Ishikawa (cell line): ENCODE measurements at regions not wholly inside any gene's neighbourhood (a gene's known extent, or its start where the extent isn't known, plus 50 kb on each side); places are given as distances from the start of the nearest gene placed in this dataset.

Source experiments
- CEBPB ChIP-seq: IDR thresholded peaks from 2 replicates; pipeline ENCODE4 v1.6.1; 2012
- CREB1 ChIP-seq: IDR thresholded peaks from 2 replicates; pipeline ENCODE4 v1.6.1; 2012; ENCODE audit warnings: low read depth
- EGR1 ChIP-seq: IDR thresholded peaks from 2 replicates; pipeline ENCODE4 v1.6.1; 2012
- EP300 ChIP-seq: IDR thresholded peaks from 2 replicates; pipeline ENCODE4 v1.6.1; 2012; ENCODE audit warnings: borderline replicate concordance
- FOXM1 ChIP-seq: IDR thresholded peaks from 2 replicates; pipeline ENCODE4 v1.6.1; 2012; ENCODE audit warnings: low read depth, borderline replicate concordance
- NFIC ChIP-seq: IDR thresholded peaks from 2 replicates; pipeline ENCODE4 v1.6.1; 2012
- RAD21 ChIP-seq: IDR thresholded peaks from 2 replicates; pipeline ENCODE4 v1.6.1; 2012; ENCODE audit warnings: low read depth
- TAF1 ChIP-seq: IDR thresholded peaks from 2 replicates; pipeline ENCODE4 v1.6.1; 2012; ENCODE audit warnings: low read depth, mild to moderate bottlenecking
- TCF12 ChIP-seq: IDR thresholded peaks from 2 replicates; pipeline ENCODE4 v1.6.1; 2012; ENCODE audit warnings: low read depth
- TEAD4 ChIP-seq: IDR thresholded peaks from 2 replicates; pipeline ENCODE4 v1.6.1; 2012
- YY1 ChIP-seq: IDR thresholded peaks from 2 replicates; pipeline ENCODE4 v1.6.1; 2012; ENCODE audit warnings: low read depth
- ZBTB7A ChIP-seq: IDR thresholded peaks from 2 replicates; pipeline ENCODE4 v1.6.1; 2012; ENCODE audit warnings: low read depth
- TF ChIP-seq, protein P1 (sequence below): IDR thresholded peaks from 2 replicates; pipeline ENCODE4 v1.6.1; 2012
- TF ChIP-seq, protein P2 (sequence below): IDR thresholded peaks from 2 replicates; pipeline ENCODE4 v1.6.1; 2012; ENCODE audit warnings: low read depth, mild to moderate bottlenecking
- TF ChIP-seq, protein P3 (sequence below): IDR thresholded peaks from 2 replicates; pipeline ENCODE4 v1.6.1; 2012

DNA sequence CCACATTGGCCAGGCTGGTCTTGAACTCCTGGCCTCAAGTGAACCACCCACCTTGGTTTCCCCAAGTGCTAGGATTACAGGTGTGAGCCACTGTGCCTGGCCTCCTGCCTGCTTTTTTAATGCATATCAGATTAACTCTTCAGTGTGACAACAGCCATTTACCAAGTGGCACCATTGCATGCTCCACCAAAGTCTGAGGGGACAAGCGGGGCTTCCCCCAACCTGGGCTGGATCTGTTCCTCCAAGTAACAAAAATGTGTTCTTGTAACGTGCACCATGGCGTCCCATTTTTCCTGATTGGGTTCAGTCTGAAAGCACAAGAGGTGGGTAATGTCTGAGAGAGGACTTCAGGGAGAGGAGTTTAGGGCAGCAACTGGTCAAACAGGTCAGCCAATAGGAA, 77.8 kb downstream of the TEX29 start:
- TF ChIP-seq TCF12 (no peak), CEBPB (no peak), EP300 (no peak), TEAD4 (no peak), ZBTB7A (no peak), NFIC (no peak), RAD21 (no peak), FOXM1 (no peak), TAF1 (no peak)
- TF ChIP-seq, protein P1, sequence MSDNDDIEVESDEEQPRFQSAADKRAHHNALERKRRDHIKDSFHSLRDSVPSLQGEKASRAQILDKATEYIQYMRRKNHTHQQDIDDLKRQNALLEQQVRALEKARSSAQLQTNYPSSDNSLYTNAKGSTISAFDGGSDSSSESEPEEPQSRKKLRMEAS: no peak
- TF ChIP-seq, protein P2, sequence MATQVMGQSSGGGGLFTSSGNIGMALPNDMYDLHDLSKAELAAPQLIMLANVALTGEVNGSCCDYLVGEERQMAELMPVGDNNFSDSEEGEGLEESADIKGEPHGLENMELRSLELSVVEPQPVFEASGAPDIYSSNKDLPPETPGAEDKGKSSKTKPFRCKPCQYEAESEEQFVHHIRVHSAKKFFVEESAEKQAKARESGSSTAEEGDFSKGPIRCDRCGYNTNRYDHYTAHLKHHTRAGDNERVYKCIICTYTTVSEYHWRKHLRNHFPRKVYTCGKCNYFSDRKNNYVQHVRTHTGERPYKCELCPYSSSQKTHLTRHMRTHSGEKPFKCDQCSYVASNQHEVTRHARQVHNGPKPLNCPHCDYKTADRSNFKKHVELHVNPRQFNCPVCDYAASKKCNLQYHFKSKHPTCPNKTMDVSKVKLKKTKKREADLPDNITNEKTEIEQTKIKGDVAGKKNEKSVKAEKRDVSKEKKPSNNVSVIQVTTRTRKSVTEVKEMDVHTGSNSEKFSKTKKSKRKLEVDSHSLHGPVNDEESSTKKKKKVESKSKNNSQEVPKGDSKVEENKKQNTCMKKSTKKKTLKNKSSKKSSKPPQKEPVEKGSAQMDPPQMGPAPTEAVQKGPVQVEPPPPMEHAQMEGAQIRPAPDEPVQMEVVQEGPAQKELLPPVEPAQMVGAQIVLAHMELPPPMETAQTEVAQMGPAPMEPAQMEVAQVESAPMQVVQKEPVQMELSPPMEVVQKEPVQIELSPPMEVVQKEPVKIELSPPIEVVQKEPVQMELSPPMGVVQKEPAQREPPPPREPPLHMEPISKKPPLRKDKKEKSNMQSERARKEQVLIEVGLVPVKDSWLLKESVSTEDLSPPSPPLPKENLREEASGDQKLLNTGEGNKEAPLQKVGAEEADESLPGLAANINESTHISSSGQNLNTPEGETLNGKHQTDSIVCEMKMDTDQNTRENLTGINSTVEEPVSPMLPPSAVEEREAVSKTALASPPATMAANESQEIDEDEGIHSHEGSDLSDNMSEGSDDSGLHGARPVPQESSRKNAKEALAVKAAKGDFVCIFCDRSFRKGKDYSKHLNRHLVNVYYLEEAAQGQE: no peak
- TF ChIP-seq, protein P3, sequence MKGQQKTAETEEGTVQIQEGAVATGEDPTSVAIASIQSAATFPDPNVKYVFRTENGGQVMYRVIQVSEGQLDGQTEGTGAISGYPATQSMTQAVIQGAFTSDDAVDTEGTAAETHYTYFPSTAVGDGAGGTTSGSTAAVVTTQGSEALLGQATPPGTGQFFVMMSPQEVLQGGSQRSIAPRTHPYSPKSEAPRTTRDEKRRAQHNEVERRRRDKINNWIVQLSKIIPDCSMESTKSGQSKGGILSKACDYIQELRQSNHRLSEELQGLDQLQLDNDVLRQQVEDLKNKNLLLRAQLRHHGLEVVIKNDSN: no peak

DNA sequence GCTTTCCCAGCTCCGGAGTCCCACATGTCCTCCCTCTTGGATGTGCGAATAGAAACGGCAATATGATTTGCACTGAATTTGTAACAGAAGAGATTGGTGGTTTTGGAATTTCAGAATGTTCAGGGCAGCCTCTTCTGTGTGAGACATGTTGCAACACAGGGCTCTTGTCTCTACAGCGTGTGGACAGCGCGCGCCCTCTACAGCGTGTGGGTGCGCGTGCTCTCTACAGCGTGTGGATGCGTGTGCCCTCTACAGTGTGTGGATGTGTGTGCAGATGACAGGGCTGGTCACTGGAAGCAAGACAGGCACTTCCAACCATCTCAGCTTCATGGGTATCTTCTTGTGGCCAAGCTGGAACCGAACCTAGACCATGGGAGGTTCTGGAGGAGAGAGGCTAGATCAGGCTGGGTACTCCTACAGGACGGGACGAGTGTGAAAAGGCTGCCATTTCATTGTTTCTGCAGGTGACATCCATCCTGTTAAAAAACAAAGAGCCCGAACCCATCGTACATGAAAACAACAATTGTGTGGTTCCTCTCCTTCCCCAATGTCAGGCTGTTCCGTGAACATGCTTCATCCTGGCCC, 78.4 kb downstream of the TEX29 start:
- TF ChIP-seq ZBTB7A: no peak
- no peak for TF ChIP-seq CEBPB
- TF ChIP-seq RAD21: no peak
- TF ChIP-seq YY1: no peak
- TF ChIP-seq EGR1: no peak
- TF ChIP-seq, protein P1: no peak
- no peak for TF ChIP-seq CREB1
- no peak for TF ChIP-seq TAF1
- TF ChIP-seq EP300: no peak
- TF ChIP-seq FOXM1: no peak
- TF ChIP-seq NFIC: no peak
- TF ChIP-seq, protein P2: no peak
- no peak for TF ChIP-seq TCF12
- TF ChIP-seq, protein P3: no peak
- TF ChIP-seq TEAD4: no peak

DNA sequence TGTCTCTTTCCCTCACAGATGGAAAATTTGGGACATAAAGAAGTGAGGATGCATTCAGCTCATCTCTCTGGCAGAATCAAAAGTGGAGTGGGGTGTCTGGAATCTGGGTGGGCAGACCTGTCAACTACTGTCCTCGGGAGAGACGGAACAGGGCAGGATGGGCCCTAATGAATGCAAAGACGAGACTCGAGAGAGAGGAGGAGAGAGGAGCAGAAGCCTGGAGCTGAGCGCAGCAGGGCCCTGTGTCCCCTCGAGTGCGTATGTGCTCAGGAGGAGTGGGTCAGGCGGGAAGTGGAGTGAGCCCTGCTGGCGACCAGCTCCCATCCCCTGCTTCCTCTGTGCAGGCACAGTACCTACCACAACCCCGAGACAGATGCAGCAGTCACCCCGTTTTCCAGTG, 78.9 kb downstream of the TEX29 start:
- TF ChIP-seq ZBTB7A: no peak
- TF ChIP-seq, protein P3: no peak
- TF ChIP-seq NFIC: no peak
- no peak for TF ChIP-seq TEAD4
- no peak for TF ChIP-seq TAF1
- no peak for TF ChIP-seq CREB1
- TF ChIP-seq YY1: no peak
- TF ChIP-seq, protein P2: no peak
- no peak for TF ChIP-seq RAD21
- no peak for TF ChIP-seq CEBPB
- TF ChIP-seq, protein P1: no peak
- TF ChIP-seq FOXM1: no peak
- no peak for TF ChIP-seq EP300
- TF ChIP-seq EGR1: no peak
- TF ChIP-seq TCF12: no peak
